H1 (cell line): ENCODE measurements at regions not wholly inside any gene's neighbourhood (a gene's known extent, or its start where the extent isn't known, plus 50 kb on each side); places are given as distances from the start of the nearest gene placed in this dataset.

Source experiments
- CTCF ChIA-PET: fragments of 300-600 bp; sonication (Branson Sonifier 250); formaldehyde crosslinking; loops from one replicate; lab custom pipeline; 2021; ENCODE audit not compliant: partially characterized antibody; lab: Charles Lee
- POLR2A ChIA-PET: fragments of 300-600 bp; sonication (Branson Sonifier 250); formaldehyde crosslinking; loops from one replicate; lab custom pipeline; 2021; ENCODE audit warnings: inconsistent platforms; ENCODE audit not compliant: partially characterized antibody; lab: Charles Lee
- DNase-seq, 2 experiments: peaks; one replicate each; pipeline versions ENCODE4 v3.0.0 to v3.0.0-alpha.2; 2010 to 2022; ENCODE audit warnings: low spot score in 2 of 2, low read depth in 1 of 2, mixed read lengths in 1 of 2
- FAIRE-seq: peaks from 2 replicates; lab custom pipeline; 2011; peaks lifted over from hg19 to GRCh38; lab: Jason Lieb, UNC
- H2AFZ ChIP-seq: 2 replicates; pipeline ENCODE4 v1.8.1; 2012; ENCODE audit warnings: low read length, inconsistent platforms
- H2AK5ac ChIP-seq: 2 replicates; pipeline ENCODE4 v1.6.1; 2013; ENCODE audit warnings: low read depth, low read length
- H2BK120ac ChIP-seq: replicated peaks from 2 replicates; pipeline ENCODE3; 2013; ENCODE audit warnings: low read depth, low read length, inconsistent platforms
- H2BK12ac ChIP-seq: 2 replicates; pipeline ENCODE4 v1.6.1; 2013; ENCODE audit warnings: low read depth, low read length
- H2BK15ac ChIP-seq: 2 replicates; pipeline ENCODE4 v1.6.1; 2013; ENCODE audit warnings: low read length
- H2BK20ac ChIP-seq: 2 replicates; pipeline ENCODE4 v1.6.1; 2013; ENCODE audit warnings: low read length
- H2BK5ac ChIP-seq: 2 replicates; pipeline ENCODE4 v1.6.1; 2013; ENCODE audit warnings: low read depth, low read length
- H3K14ac ChIP-seq: 2 replicates; pipeline ENCODE4 v1.6.1; 2013; ENCODE audit warnings: inconsistent platforms; ENCODE audit not compliant: insufficient read length
- H3K18ac ChIP-seq: 2 replicates; pipeline ENCODE4 v1.6.1; 2013; ENCODE audit warnings: low read length; ENCODE audit errors: extremely low read depth
- H3K23ac ChIP-seq: 2 replicates; pipeline ENCODE4 v1.6.1; 2013; ENCODE audit warnings: inconsistent platforms; ENCODE audit not compliant: insufficient read length
- H3K23me2 ChIP-seq: 2 replicates; pipeline ENCODE4 v1.6.1; 2013; ENCODE audit warnings: low read depth, low read length
- H3K27ac ChIP-seq: 2 replicates; pipeline ENCODE4 v1.6.1; 2011; ENCODE audit warnings: low read depth, low read length, inconsistent platforms
- H3K27me3 ChIP-seq, 4 experiments: replicated peaks in 1 of 4; 1 replicate in 1 of 4; 2 replicates in 3 of 4; pipeline versions ENCODE4 v1.6.1 to v1.8.1; 2011 to 2013; ENCODE audit warnings: low read length in 3 of 4, mild to moderate bottlenecking in 3 of 4, inconsistent platforms in 2 of 4, mixed read lengths in 2 of 4, moderate library complexity in 1 of 4; ENCODE audit not compliant: control insufficient read depth in 3 of 4, insufficient read depth in 3 of 4; ENCODE audit errors: extremely low read depth in 1 of 4
- H3K36me3 ChIP-seq, 4 experiments: 2 replicates each; pipeline versions ENCODE4 v1.6.1 to v1.8.1; 2011 to 2013; ENCODE audit warnings: mild to moderate bottlenecking in 4 of 4, low read length in 3 of 4, moderate library complexity in 2 of 4, control low read depth in 1 of 4, inconsistent platforms in 1 of 4; ENCODE audit not compliant: insufficient read depth in 4 of 4, control insufficient read depth in 2 of 4
- H3K4ac ChIP-seq: replicated peaks from 2 replicates; pipeline ENCODE3; 2013; ENCODE audit warnings: low read length, low read depth, mixed read lengths, inconsistent platforms; ENCODE audit not compliant: insufficient read length
- H3K4me1 ChIP-seq, 4 experiments: replicated peaks in 1 of 4; 1 replicate in 1 of 4; 2 replicates in 3 of 4; pipeline versions ENCODE4 v1.6.1 to v1.8.1; 2011 to 2013; ENCODE audit warnings: low read length in 3 of 4, inconsistent platforms in 2 of 4, mixed read lengths in 1 of 4; ENCODE audit not compliant: insufficient read depth in 4 of 4, control insufficient read depth in 3 of 4
- H3K4me2 ChIP-seq, 2 experiments: 2 replicates each; pipeline versions ENCODE4 v1.6.1 to v1.8.1; 2011 to 2013; ENCODE audit warnings: low read depth in 2 of 2, low read length in 2 of 2, control low read depth in 1 of 2, inconsistent platforms in 1 of 2, mild to moderate bottlenecking in 1 of 2; ENCODE audit not compliant: insufficient read depth in 1 of 2
- H3K4me3 ChIP-seq, 4 experiments: fragments of 200-600, 300-600 bp in 1 of 4; sonication (generic), shearing (Covaris generic), sonication (Bioruptor Twin) in 1 of 4; 2 replicates each; pipeline versions ENCODE4 v1.5.1 to v1.8.1; 2011 to 2016; ENCODE audit warnings: low read length in 4 of 4, low read depth in 3 of 4, control low read depth in 2 of 4, inconsistent platforms in 2 of 4, mild to moderate bottlenecking in 2 of 4, mixed read lengths in 1 of 4, moderate library complexity in 1 of 4; ENCODE audit not compliant: insufficient read depth in 2 of 4; ENCODE audit errors: extremely low read depth in 1 of 4
- H3K56ac ChIP-seq: replicated peaks from 2 replicates; pipeline ENCODE3; 2013; ENCODE audit warnings: low read depth, mild to moderate bottlenecking, mixed read lengths, low read length, inconsistent platforms; ENCODE audit not compliant: insufficient read length
- H3K79me1 ChIP-seq: 2 replicates; pipeline ENCODE4 v1.6.1; 2013; ENCODE audit warnings: low read depth, low read length, control low read depth
- H3K79me2 ChIP-seq, 2 experiments: 2 replicates each; pipeline versions ENCODE4 v1.6.1 to v1.8.1; 2012 to 2013; ENCODE audit warnings: low read length in 2 of 2, mild to moderate bottlenecking in 2 of 2, inconsistent platforms in 1 of 2; ENCODE audit not compliant: insufficient read depth in 2 of 2, control insufficient read depth in 1 of 2
- H3K9ac ChIP-seq, 4 experiments: replicated peaks in 1 of 4; 1 replicate in 1 of 4; 2 replicates in 3 of 4; pipeline versions ENCODE4 v1.6.1 to v1.8.1; 2011 to 2013; ENCODE audit warnings: low read depth in 3 of 4, low read length in 3 of 4, control low read depth in 2 of 4, mild to moderate bottlenecking in 2 of 4, moderate library complexity in 2 of 4, inconsistent platforms in 1 of 4; ENCODE audit errors: extremely low read depth in 1 of 4
- H3K9me3 ChIP-seq, 2 experiments: 2 replicates each; pipeline versions ENCODE4 v1.6.1 to v1.8.1; 2012 to 2013; ENCODE audit warnings: mild to moderate bottlenecking in 2 of 2, moderate library complexity in 2 of 2, control low read depth in 1 of 2, inconsistent platforms in 1 of 2, low read depth in 1 of 2, low read length in 1 of 2, mixed read lengths in 1 of 2; ENCODE audit not compliant: insufficient read depth in 2 of 2
- H4K20me1 ChIP-seq, 2 experiments: replicated peaks in 1 of 2; 2 replicates each; pipeline versions ENCODE3 to v1.8.1; 2011 to 2013; ENCODE audit warnings: inconsistent platforms in 2 of 2, low read length in 2 of 2, mild to moderate bottlenecking in 1 of 2; ENCODE audit not compliant: insufficient read depth in 2 of 2, control insufficient read depth in 1 of 2
- H4K5ac ChIP-seq: 2 replicates; pipeline ENCODE4 v1.6.1; 2013; ENCODE audit warnings: low read length, low read depth, mixed read lengths, inconsistent platforms; ENCODE audit not compliant: insufficient read length
- H4K8ac ChIP-seq: 2 replicates; pipeline ENCODE4 v1.8.0; 2013; ENCODE audit warnings: mild to moderate bottlenecking, moderate library complexity, low read length, inconsistent platforms; ENCODE audit not compliant: insufficient read depth; ENCODE audit errors: extremely low read depth
- H4K91ac ChIP-seq: replicated peaks from 2 replicates; pipeline ENCODE3; 2013; ENCODE audit warnings: low read length, mixed read lengths, inconsistent platforms; ENCODE audit not compliant: insufficient read length
- CBX8 ChIP-seq: fragments of 300-800, 300-1000 bp; sonication (generic); IDR thresholded peaks from 2 replicates; pipeline ENCODE4 v1.7.1; 2016; ENCODE audit warnings: low read depth, low read length, borderline replicate concordance
- KDM1A ChIP-seq: fragments of 200-600, 300-600 bp; sonication (generic); IDR thresholded peaks from 2 replicates; pipeline ENCODE4 v1.7.1; 2016; ENCODE audit warnings: mild to moderate bottlenecking, low read length, borderline replicate concordance
- NANOG ChIP-seq: IDR thresholded peaks from 2 replicates; pipeline ENCODE4 v1.6.1; 2011; ENCODE audit warnings: low read length, low read depth, mild to moderate bottlenecking, inconsistent platforms; ENCODE audit not compliant: insufficient read depth, poor library complexity, severe bottlenecking
- RNF2 ChIP-seq: fragments of 200-900, 300-1000 bp; sonication (generic); IDR thresholded peaks from 2 replicates; pipeline ENCODE4 v1.7.1; 2016; ENCODE audit warnings: borderline replicate concordance, low read depth, mild to moderate bottlenecking, antibody characterized with exemption, low read length; ENCODE audit not compliant: poor library complexity, severe bottlenecking; ENCODE audit errors: missing control alignments
- SRF ChIP-seq: IDR thresholded peaks from 2 replicates; pipeline ENCODE4 v1.6.1; 2011; ENCODE audit warnings: mild to moderate bottlenecking, low read depth, low read length, moderate library complexity
- TEAD4 ChIP-seq: IDR thresholded peaks from 2 replicates; pipeline ENCODE4 v1.6.1; 2012; ENCODE audit warnings: low read depth, low read length, inconsistent platforms, mixed read lengths
- YY1 ChIP-seq: IDR thresholded peaks from 2 replicates; pipeline ENCODE4 v1.6.1; 2011; ENCODE audit warnings: low read depth, mild to moderate bottlenecking, low read length
- ZNF274 ChIP-seq: IDR thresholded peaks from 2 replicates; pipeline ENCODE4 v1.7.0; 2012; ENCODE audit warnings: low read length, borderline replicate concordance; ENCODE audit errors: extremely low read depth
- WGBS, 2 experiments: shearing (Covaris generic) in 1 of 2; methylation state at CpG; one replicate each; pipeline versions ENCODE4 v1.1.6 to v1.1.7; 2013 to 2015; ENCODE audit warnings: low lambda C conversion rate in 2 of 2, mixed read lengths in 2 of 2, inconsistent platforms in 1 of 2, low coverage in 1 of 2, missing lambda C conversion rate in 1 of 2; ENCODE audit not compliant: insufficient replicate concordance in 2 of 2, insufficient coverage in 1 of 2, insufficient read length in 1 of 2; ENCODE audit errors: extremely low coverage in 1 of 2, missing lambda C conversion rate in 1 of 2; 5-methylcytosine and 5-hydroxymethylcytosine counted together

DNA sequence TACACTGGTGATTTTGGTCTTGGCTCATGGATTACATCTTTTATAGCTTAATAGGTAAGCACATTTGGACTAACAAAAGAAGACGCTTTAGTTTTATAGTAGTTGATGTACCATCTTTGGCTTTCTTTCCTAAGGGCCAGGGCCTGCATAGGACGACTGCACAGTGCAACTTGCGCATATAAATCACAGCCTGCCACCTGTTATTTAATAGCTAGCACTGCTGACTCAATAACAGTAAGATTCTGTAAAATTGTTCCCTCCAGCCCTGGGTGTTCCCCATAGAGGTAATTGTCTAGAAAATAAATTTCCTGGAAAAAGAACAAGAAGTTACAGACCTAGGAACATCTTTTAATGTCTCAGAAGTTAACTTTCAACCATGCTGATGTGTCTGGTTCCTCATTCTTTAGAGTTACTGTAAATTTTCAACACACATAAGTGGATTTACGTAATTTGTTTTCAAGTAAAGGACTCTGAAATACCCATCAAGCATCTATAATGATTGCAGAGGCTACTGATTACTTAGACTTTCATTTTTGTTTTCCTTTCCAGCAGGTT lies 594.2 kb upstream of the NXPH2 start:
- Histone ChIP-seq H3K36me3 (no peaks in the 10 kb centered on the region; a peak in 1 of 8 replicates), H3K56ac (no peak overlapping the region), H3K23ac (no peak overlapping the region), H3K4me3 (no peak overlapping the region), H2AFZ (no peak overlapping the region), H4K91ac (no peak overlapping the region), H2BK15ac (no peak overlapping the region), H3K27ac (no peak overlapping the region), H2BK20ac (no peak overlapping the region), H3K4me1 (peaks cover 0 to 3% (median 0%) of the 10 kb centered on the region in 4 experiments; a peak in 1 of 7 replicates), H2BK5ac (no peak overlapping the region), H4K8ac (no peak overlapping the region), H2BK12ac (no peak overlapping the region), H3K79me2 (no peaks in the 10 kb centered on the region), H3K27me3 (peaks cover 0 to 2% (median 0%) of the 10 kb centered on the region in 4 experiments; a peak in 3 of 7 replicates), H3K9ac (no peak overlapping the region), H2BK120ac (no peak overlapping the region), H3K9me3 (no peaks in the 10 kb centered on the region), H4K20me1 (no peaks in the 10 kb centered on the region), H3K18ac (no peak overlapping the region), H2AK5ac (no peak overlapping the region), H3K23me2 (no peaks in the 10 kb centered on the region; the same call in 1 of the 2 replicates), H3K4ac (no peak overlapping the region), H3K79me1 (no peaks in the 10 kb centered on the region), H3K14ac (no peak overlapping the region), H4K5ac (no peak overlapping the region), H3K4me2 (no peak overlapping the region)
- TF ChIP-seq KDM1A = no peak
- no peak for TF ChIP-seq RNF2
- no peak for TF ChIP-seq ZNF274
- TF ChIP-seq TEAD4 = no peak
- TF ChIP-seq YY1 = no peak
- TF ChIP-seq NANOG = no peak
- TF ChIP-seq SRF = no peak
- TF ChIP-seq CBX8 = no peak
- no peak for FAIRE-seq
- CTCF ChIA-PET = interaction anchor here (0.5 kb wide), 1 partner anchor 998 kb away, joined by 3 read pairs; no protein-coding TSS in a partner anchor
- POLR2A ChIA-PET = no interaction called here
- WGBS, 2 experiments = 87% methylated on average over 4 of the region's 4 CpGs; no CpG with 5 or more reads in 1 of the 2 experiments
- no peak for DNase-seq
